Vagina (tissue), 2 donors: ENCODE measurements at regions not wholly inside any gene's neighbourhood (a gene's known extent, or its start where the extent isn't known, plus 50 kb on each side); places are given as distances from the start of the nearest gene placed in this dataset.

Experiments
- DNase-seq, 2 donors: peaks; one replicate each; pipeline ENCODE4 v3.0.0-alpha.2; 2017; ENCODE audit errors: extremely low spot score in 2 of 2
- H3K27ac ChIP-seq: fragments of 200-600 bp; sonication (generic); one replicate; pipeline ENCODE4 v1.5.1; 2019
- H3K27me3 ChIP-seq: fragments of 200-600 bp; sonication (generic); one replicate; pipeline ENCODE4 v1.5.1; 2019
- H3K36me3 ChIP-seq, 2 donors: fragments of 200-600 bp; sonication (generic); one replicate each; pipeline ENCODE4 v1.5.1; 2017 to 2019
- H3K4me1 ChIP-seq: fragments of 200-600 bp; sonication (generic); one replicate; pipeline ENCODE4 v1.5.1; 2019
- H3K4me3 ChIP-seq, 2 donors: fragments of 200-600 bp; sonication (generic); 1 replicate in 1 of 2; 2 replicates in 1 of 2; pipeline ENCODE4 v1.5.1; 2016 to 2019
- H3K9me3 ChIP-seq: fragments of 200-600 bp; sonication (generic); one replicate; pipeline ENCODE4 v1.5.1; 2019
- POLR2A ChIP-seq, 2 donors: fragments of 450-650 bp; IDR thresholded peaks; one replicate each; pipeline ENCODE4 v1.6.1; 2017; ENCODE audit warnings: antibody characterized with exemption in 2 of 2, mild to moderate bottlenecking in 2 of 2, moderate library complexity in 2 of 2
- POLR2AphosphoS5 ChIP-seq, 2 donors: sonication (generic); formaldehyde crosslinking; IDR thresholded peaks; one replicate each; pipeline ENCODE4 v1.9.0; 2017; ENCODE audit warnings: antibody characterized with exemption in 2 of 2, mild to moderate bottlenecking in 2 of 2, low read depth in 1 of 2; ENCODE audit not compliant: insufficient read depth in 1 of 2
- intact Hi-C: fragments of 100-400 bp; cut with DNase I; formaldehyde crosslinking; loops from one replicate; pipeline ENCODE4 v1.15.1; 2023
- TF ChIP-seq, protein P1 (sequence below), 3 experiments: fragments of 450-650 bp in 2 of 3; fragments of 200-600 bp in 1 of 3; sonication (generic) in 1 of 3; IDR thresholded peaks; one replicate each; pipeline ENCODE4 v1.5.1; 2017 to 2019; ENCODE audit warnings: antibody characterized with exemption in 3 of 3, mild to moderate bottlenecking in 2 of 3, moderate library complexity in 2 of 3

GRCh38 chr1:94326329-94326728 is 88.9 kb upstream of the ARHGAP29 start:
- Histone ChIP-seq H3K27ac (peak overlapping the region; percentile 51), H3K9me3 (no peaks in the 10 kb centered on the region), H3K27me3 (no peaks in the 10 kb centered on the region), H3K4me1 (peaks cover 52% of the 10 kb centered on the region), H3K36me3 (no peaks in the 10 kb centered on the region), H3K4me3 (no peak overlapping the region)
- intact Hi-C loops: no loop called here
- TF ChIP-seq, protein P1, sequence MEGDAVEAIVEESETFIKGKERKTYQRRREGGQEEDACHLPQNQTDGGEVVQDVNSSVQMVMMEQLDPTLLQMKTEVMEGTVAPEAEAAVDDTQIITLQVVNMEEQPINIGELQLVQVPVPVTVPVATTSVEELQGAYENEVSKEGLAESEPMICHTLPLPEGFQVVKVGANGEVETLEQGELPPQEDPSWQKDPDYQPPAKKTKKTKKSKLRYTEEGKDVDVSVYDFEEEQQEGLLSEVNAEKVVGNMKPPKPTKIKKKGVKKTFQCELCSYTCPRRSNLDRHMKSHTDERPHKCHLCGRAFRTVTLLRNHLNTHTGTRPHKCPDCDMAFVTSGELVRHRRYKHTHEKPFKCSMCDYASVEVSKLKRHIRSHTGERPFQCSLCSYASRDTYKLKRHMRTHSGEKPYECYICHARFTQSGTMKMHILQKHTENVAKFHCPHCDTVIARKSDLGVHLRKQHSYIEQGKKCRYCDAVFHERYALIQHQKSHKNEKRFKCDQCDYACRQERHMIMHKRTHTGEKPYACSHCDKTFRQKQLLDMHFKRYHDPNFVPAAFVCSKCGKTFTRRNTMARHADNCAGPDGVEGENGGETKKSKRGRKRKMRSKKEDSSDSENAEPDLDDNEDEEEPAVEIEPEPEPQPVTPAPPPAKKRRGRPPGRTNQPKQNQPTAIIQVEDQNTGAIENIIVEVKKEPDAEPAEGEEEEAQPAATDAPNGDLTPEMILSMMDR (IDR thresholded peaks at IDR 0.05): no peak
- no peak for TF ChIP-seq POLR2AphosphoS5 (IDR thresholded peaks at IDR 0.05; ENCODE audit: insufficient read depth in 1 of 2, low read depth in 1 of 2)
- no peak for TF ChIP-seq POLR2A (IDR thresholded peaks at IDR 0.05)
- DNase-seq: no peak

GRCh38 chr1:94325377-94326302 is 88.3 kb upstream of the ARHGAP29 start:
- no peaks in the 10 kb centered on the region for H3K36me3 ChIP-seq
- intact Hi-C loops: no loop called here
- no peak overlapping the region for H3K4me3 ChIP-seq
- DNase-seq: no peak
- peaks cover 52% of the 10 kb centered on the region for H3K4me1 ChIP-seq
- H3K27ac ChIP-seq: peak overlapping the region; percentile 51
- TF ChIP-seq POLR2A (IDR thresholded peaks at IDR 0.05) (no peak), POLR2AphosphoS5 (IDR thresholded peaks at IDR 0.05; ENCODE audit: insufficient read depth in 1 of 2, low read depth in 1 of 2) (no peak)
- TF ChIP-seq, protein P1 (IDR thresholded peaks at IDR 0.05): no peak
- H3K27me3 ChIP-seq: no peaks in the 10 kb centered on the region
- H3K9me3 ChIP-seq: no peaks in the 10 kb centered on the region

- H3K27me3 ChIP-seq: no peaks in the 10 kb centered on the region
- H3K36me3 ChIP-seq: no peaks in the 10 kb centered on the region
- H3K9me3 ChIP-seq: no peaks in the 10 kb centered on the region
- no peak overlapping the region for H3K4me3 ChIP-seq
- no peak overlapping the region for H3K27ac ChIP-seq
- intact Hi-C loops: no loop called here
- TF ChIP-seq POLR2AphosphoS5 (IDR thresholded peaks at IDR 0.05; ENCODE audit: insufficient read depth in 1 of 2, low read depth in 1 of 2): no peak
- TF ChIP-seq, protein P1 (IDR thresholded peaks at IDR 0.05): no peak
- TF ChIP-seq POLR2A (IDR thresholded peaks at IDR 0.05): no peak
- peaks cover 52% of the 10 kb centered on the region for H3K4me1 ChIP-seq
- no peak for DNase-seq
These were observed 86.8 kb upstream of the ARHGAP29 start for GRCh38 chr1:94324178-94324544.

GRCh38 chr1:94323311-94324177 is 86.2 kb upstream of the ARHGAP29 start:
- H3K9me3 ChIP-seq: no peaks in the 10 kb centered on the region
- no peak overlapping the region for H3K27ac ChIP-seq
- no peak overlapping the region for H3K4me3 ChIP-seq
- H3K27me3 ChIP-seq: no peaks in the 10 kb centered on the region
- H3K36me3 ChIP-seq: no peaks in the 10 kb centered on the region
- H3K4me1 ChIP-seq: peaks cover 52% of the 10 kb centered on the region
- no peak for TF ChIP-seq POLR2AphosphoS5 (IDR thresholded peaks at IDR 0.05; ENCODE audit: insufficient read depth in 1 of 2, low read depth in 1 of 2)
- DNase-seq: no peak
- intact Hi-C loops: no loop called here

GRCh38 chr1:94322696-94323095 is 85.3 kb upstream of the ARHGAP29 start:
- Histone ChIP-seq H3K9me3 (no peaks in the 10 kb centered on the region), H3K27ac (no peak overlapping the region), H3K27me3 (no peaks in the 10 kb centered on the region), H3K4me3 (no peak overlapping the region), H3K4me1 (peaks cover 47% of the 10 kb centered on the region), H3K36me3 (no peaks in the 10 kb centered on the region)
- intact Hi-C loops: no loop called here
- no peak for DNase-seq
- TF ChIP-seq POLR2AphosphoS5 (IDR thresholded peaks at IDR 0.05; ENCODE audit: insufficient read depth in 1 of 2, low read depth in 1 of 2) (no peak), POLR2A (IDR thresholded peaks at IDR 0.05) (no peak)
- TF ChIP-seq, protein P1 (IDR thresholded peaks at IDR 0.05): no peak
